ENCODE measurements at regions not wholly inside any gene's neighbourhood (a gene's known extent, or its start where the extent isn't known, plus 50 kb on each side); places are given as distances from the start of the nearest gene placed in this dataset.

GRCh38 chr15:85943151-85943550 lies 136.5 kb upstream of the AGBL1 start:
- Histone ChIP-seq H3K9me3 (ENCODE audit: insufficient read depth, low read depth, low read length) (no peaks in the 10 kb centered on the region), H3K9ac (ENCODE audit: low read depth, low read length) (no peak overlapping the region), H3K27me3 (ENCODE audit: insufficient read depth, low read length) (no peaks in the 10 kb centered on the region), H3K4me1 (ENCODE audit: insufficient read depth, low read length) (no peaks in the 10 kb centered on the region), H3K27ac (ENCODE audit: low read depth, low read length) (no peak overlapping the region), H3K36me3 (ENCODE audit: insufficient read depth, low read length) (no peaks in the 10 kb centered on the region), H3K4me3 (ENCODE audit: low read length) (no peak overlapping the region)
- WGBS = 91% methylated on average over 4 of the region's 4 CpGs

- Histone ChIP-seq H3K4me3 (ENCODE audit: low read length) (no peak overlapping the region), H3K36me3 (ENCODE audit: insufficient read depth, low read length) (no peaks in the 10 kb centered on the region), H3K9ac (ENCODE audit: low read depth, low read length) (no peak overlapping the region), H3K9me3 (ENCODE audit: insufficient read depth, low read depth, low read length) (no peaks in the 10 kb centered on the region), H3K27ac (ENCODE audit: low read depth, low read length) (no peak overlapping the region), H3K4me1 (ENCODE audit: insufficient read depth, low read length) (no peaks in the 10 kb centered on the region), H3K27me3 (ENCODE audit: insufficient read depth, low read length) (no peaks in the 10 kb centered on the region)
- WGBS = 95% methylated on average over 2 of the region's 2 CpGs
Measured at GRCh38 chr15:85943791-85944190, 135.9 kb upstream of the AGBL1 start.

GRCh38 chr15:85947021-85947420 lies 132.7 kb upstream of the AGBL1 start:
- H3K9ac ChIP-seq (ENCODE audit: low read depth, low read length) = no peak overlapping the region
- H3K27me3 ChIP-seq (ENCODE audit: insufficient read depth, low read length) = no peaks in the 10 kb centered on the region
- 88% methylated on average over 2 of the region's 3 CpGs for WGBS
- H3K36me3 ChIP-seq (ENCODE audit: insufficient read depth, low read length) = no peaks in the 10 kb centered on the region
- H3K4me3 ChIP-seq (ENCODE audit: low read length) = no peak overlapping the region
- H3K27ac ChIP-seq (ENCODE audit: low read depth, low read length) = no peak overlapping the region
- no peaks in the 10 kb centered on the region for H3K4me1 ChIP-seq (ENCODE audit: insufficient read depth, low read length)
- H3K9me3 ChIP-seq (ENCODE audit: insufficient read depth, low read depth, low read length) = no peaks in the 10 kb centered on the region

- 96% methylated on average over 7 of the region's 7 CpGs for WGBS
- Histone ChIP-seq H3K4me3 (ENCODE audit: low read length) (no peak overlapping the region), H3K27me3 (ENCODE audit: insufficient read depth, low read length) (no peaks in the 10 kb centered on the region), H3K9me3 (ENCODE audit: insufficient read depth, low read depth, low read length) (no peaks in the 10 kb centered on the region), H3K27ac (ENCODE audit: low read depth, low read length) (no peak overlapping the region), H3K9ac (ENCODE audit: low read depth, low read length) (no peak overlapping the region), H3K36me3 (ENCODE audit: insufficient read depth, low read length) (no peaks in the 10 kb centered on the region), H3K4me1 (ENCODE audit: insufficient read depth, low read length) (no peaks in the 10 kb centered on the region)
Measured at GRCh38 chr15:85947936-85948335, 131.7 kb upstream of the AGBL1 start.

GRCh38 chr15:85950101-85950500 lies 129.6 kb upstream of the AGBL1 start:
- WGBS = 92% methylated on average over 5 of the region's 5 CpGs
- no peaks in the 10 kb centered on the region for H3K9me3 ChIP-seq (ENCODE audit: insufficient read depth, low read depth, low read length)
- H3K27ac ChIP-seq (ENCODE audit: low read depth, low read length) = no peak overlapping the region
- no peaks in the 10 kb centered on the region for H3K4me1 ChIP-seq (ENCODE audit: insufficient read depth, low read length)
- H3K36me3 ChIP-seq (ENCODE audit: insufficient read depth, low read length) = no peaks in the 10 kb centered on the region
- no peak overlapping the region for H3K4me3 ChIP-seq (ENCODE audit: low read length)
- H3K27me3 ChIP-seq (ENCODE audit: insufficient read depth, low read length) = no peaks in the 10 kb centered on the region
- H3K9ac ChIP-seq (ENCODE audit: low read depth, low read length) = no peak overlapping the region

GRCh38 chr15:85954586-85954985 lies 125.1 kb upstream of the AGBL1 start:
- Histone ChIP-seq H3K27me3 (ENCODE audit: insufficient read depth, low read length) (no peaks in the 10 kb centered on the region), H3K4me1 (ENCODE audit: insufficient read depth, low read length) (no peaks in the 10 kb centered on the region), H3K9ac (ENCODE audit: low read depth, low read length) (no peak overlapping the region), H3K4me3 (ENCODE audit: low read length) (no peak overlapping the region), H3K36me3 (ENCODE audit: insufficient read depth, low read length) (no peaks in the 10 kb centered on the region), H3K9me3 (ENCODE audit: insufficient read depth, low read depth, low read length) (no peaks in the 10 kb centered on the region), H3K27ac (ENCODE audit: low read depth, low read length) (no peak overlapping the region)
- 100% methylated on average over 1 of the region's 1 CpG for WGBS

GRCh38 chr15:85955501-85956391 lies 123.9 kb upstream of the AGBL1 start:
- no peaks in the 10 kb centered on the region for H3K9me3 ChIP-seq (ENCODE audit: insufficient read depth, low read depth, low read length)
- H3K27me3 ChIP-seq (ENCODE audit: insufficient read depth, low read length) = no peaks in the 10 kb centered on the region
- WGBS = 96% methylated on average over 3 of the region's 3 CpGs
- no peak overlapping the region for H3K4me3 ChIP-seq (ENCODE audit: low read length)
- no peaks in the 10 kb centered on the region for H3K36me3 ChIP-seq (ENCODE audit: insufficient read depth, low read length)
- H3K27ac ChIP-seq (ENCODE audit: low read depth, low read length) = no peak overlapping the region
- no peaks in the 10 kb centered on the region for H3K4me1 ChIP-seq (ENCODE audit: insufficient read depth, low read length)
- no peak overlapping the region for H3K9ac ChIP-seq (ENCODE audit: low read depth, low read length)

GRCh38 chr15:85956532-85957275 lies 123.0 kb upstream of the AGBL1 start:
- Histone ChIP-seq H3K4me1 (ENCODE audit: insufficient read depth, low read length) (no peaks in the 10 kb centered on the region), H3K36me3 (ENCODE audit: insufficient read depth, low read length) (no peaks in the 10 kb centered on the region), H3K9me3 (ENCODE audit: insufficient read depth, low read depth, low read length) (no peaks in the 10 kb centered on the region), H3K9ac (ENCODE audit: low read depth, low read length) (no peak overlapping the region), H3K27ac (ENCODE audit: low read depth, low read length) (no peak overlapping the region), H3K4me3 (ENCODE audit: low read length) (no peak overlapping the region), H3K27me3 (ENCODE audit: insufficient read depth, low read length) (no peaks in the 10 kb centered on the region)
- WGBS = 88% methylated on average over 1 of the region's 2 CpGs

GRCh38 chr15:85959611-85960010 lies 120.1 kb upstream of the AGBL1 start:
- H3K4me3 ChIP-seq (ENCODE audit: low read length) = no peak overlapping the region
- no peak overlapping the region for H3K27ac ChIP-seq (ENCODE audit: low read depth, low read length)
- no peaks in the 10 kb centered on the region for H3K4me1 ChIP-seq (ENCODE audit: insufficient read depth, low read length)
- no peak overlapping the region for H3K9ac ChIP-seq (ENCODE audit: low read depth, low read length)
- H3K9me3 ChIP-seq (ENCODE audit: insufficient read depth, low read depth, low read length) = no peaks in the 10 kb centered on the region
- no peaks in the 10 kb centered on the region for H3K36me3 ChIP-seq (ENCODE audit: insufficient read depth, low read length)
- 96% methylated on average over 4 of the region's 4 CpGs for WGBS
- H3K27me3 ChIP-seq (ENCODE audit: insufficient read depth, low read length) = no peaks in the 10 kb centered on the region

GRCh38 chr15:85960381-85960780 lies 119.3 kb upstream of the AGBL1 start:
- Histone ChIP-seq H3K4me3 (ENCODE audit: low read length) (no peak overlapping the region), H3K9ac (ENCODE audit: low read depth, low read length) (no peak overlapping the region), H3K9me3 (ENCODE audit: insufficient read depth, low read depth, low read length) (no peaks in the 10 kb centered on the region), H3K27ac (ENCODE audit: low read depth, low read length) (no peak overlapping the region), H3K4me1 (ENCODE audit: insufficient read depth, low read length) (no peaks in the 10 kb centered on the region), H3K36me3 (ENCODE audit: insufficient read depth, low read length) (no peaks in the 10 kb centered on the region), H3K27me3 (ENCODE audit: insufficient read depth, low read length) (no peaks in the 10 kb centered on the region)
- 95% methylated on average over 2 of the region's 2 CpGs for WGBS

- Histone ChIP-seq H3K4me3 (ENCODE audit: low read length) (no peak overlapping the region), H3K36me3 (ENCODE audit: insufficient read depth, low read length) (no peaks in the 10 kb centered on the region), H3K9me3 (ENCODE audit: insufficient read depth, low read depth, low read length) (no peaks in the 10 kb centered on the region), H3K4me1 (ENCODE audit: insufficient read depth, low read length) (no peaks in the 10 kb centered on the region), H3K27ac (ENCODE audit: low read depth, low read length) (no peak overlapping the region), H3K9ac (ENCODE audit: low read depth, low read length) (no peak overlapping the region), H3K27me3 (ENCODE audit: insufficient read depth, low read length) (no peaks in the 10 kb centered on the region)
- WGBS = 84% methylated on average over 4 of the region's 4 CpGs
Measured at GRCh38 chr15:85961821-85962220, 117.8 kb upstream of the AGBL1 start.
